Suprapubic skin (tissue), 4 donors: ENCODE measurements at regions not wholly inside any gene's neighbourhood (a gene's known extent, or its start where the extent isn't known, plus 50 kb on each side); places are given as distances from the start of the nearest gene placed in this dataset.

Experiments used
- DNase-seq, 2 donors: peaks; one replicate each; pipeline ENCODE4 v3.0.0-alpha.2; 2019; ENCODE audit warnings: low spot score in 2 of 2
- H3K27ac ChIP-seq: fragments of 200-600 bp; sonication (generic); one replicate; pipeline ENCODE4 v1.5.1; 2019
- H3K27me3 ChIP-seq: fragments of 200-600 bp; sonication (generic); one replicate; pipeline ENCODE4 v1.5.1; 2019
- H3K36me3 ChIP-seq: fragments of 200-600 bp; sonication (generic); one replicate; pipeline ENCODE4 v1.5.1; 2019
- H3K4me1 ChIP-seq: fragments of 200-600 bp; sonication (generic); one replicate; pipeline ENCODE4 v1.5.1; 2019
- H3K4me3 ChIP-seq: fragments of 200-600 bp; sonication (generic); one replicate; pipeline ENCODE4 v1.5.1; 2019; ENCODE audit warnings: mild to moderate bottlenecking
- H3K9me3 ChIP-seq: fragments of 200-600 bp; sonication (generic); one replicate; pipeline ENCODE4 v1.5.1; 2019
- CTCF ChIP-seq, 2 donors: fragments of 200-600 bp in 1 of 2; fragments of 450-650 bp in 1 of 2; sonication (generic) in 1 of 2; IDR thresholded peaks; one replicate each; pipeline ENCODE4 v1.5.1; 2016 to 2019; ENCODE audit warnings: antibody characterized with exemption in 2 of 2, mild to moderate bottlenecking in 1 of 2, moderate library complexity in 1 of 2
- EP300 ChIP-seq: sonication (generic); formaldehyde crosslinking; IDR thresholded peaks from one replicate; pipeline ENCODE4 v1.6.1; 2017; ENCODE audit warnings: antibody characterized with exemption
- POLR2A ChIP-seq, 2 donors: fragments of 450-650 bp; IDR thresholded peaks; one replicate each; pipeline ENCODE4 v1.6.1; 2017; ENCODE audit warnings: antibody characterized with exemption in 2 of 2, mild to moderate bottlenecking in 2 of 2, moderate library complexity in 2 of 2
- POLR2AphosphoS5 ChIP-seq, 3 donors: sonication (generic); formaldehyde crosslinking; IDR thresholded peaks; one replicate each; pipeline ENCODE4 v1.6.1; 2017; ENCODE audit warnings: antibody characterized with exemption in 3 of 3
- WGBS: methylation state at CpG from one replicate; pipeline ENCODE4 v1.1.5; 2018; 5-methylcytosine and 5-hydroxymethylcytosine counted together

GRCh38 chr15:35725353-35725752 is 179.4 kb upstream of the DPH6 start:
- H3K36me3 ChIP-seq, result no peaks in the 10 kb centered on the region
- no peak overlapping the region for H3K4me3 ChIP-seq
- 93% methylated on average over 3 of the region's 3 CpGs for WGBS
- TF ChIP-seq EP300, result no peak
- no peaks in the 10 kb centered on the region for H3K9me3 ChIP-seq
- H3K27ac ChIP-seq, result no peak overlapping the region
- no peak for DNase-seq
- no peaks in the 10 kb centered on the region for H3K4me1 ChIP-seq
- no peaks in the 10 kb centered on the region for H3K27me3 ChIP-seq

DNA sequence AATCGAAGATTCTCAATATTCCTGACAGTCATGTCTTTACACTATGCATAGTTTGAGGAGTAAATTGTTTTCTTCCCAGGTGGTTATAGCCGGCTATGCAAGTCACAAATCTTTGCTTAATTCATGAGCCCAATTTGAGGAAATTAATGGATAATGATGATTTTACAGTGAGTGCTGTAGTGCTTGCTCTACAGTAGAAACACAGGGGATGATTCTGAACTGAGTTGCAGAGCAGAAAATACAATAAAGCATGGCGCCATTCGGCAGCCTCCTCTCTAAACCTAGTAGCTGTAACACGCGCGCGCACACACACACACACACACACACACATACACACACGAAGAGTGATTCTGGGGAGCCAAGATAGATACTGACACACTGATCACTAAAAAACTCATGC is 181.7 kb upstream of the DPH6 start:
- H3K27ac ChIP-seq, result no peak overlapping the region
- WGBS, result 94% methylated on average over 9 of the region's 9 CpGs
- H3K36me3 ChIP-seq, result no peaks in the 10 kb centered on the region
- no peaks in the 10 kb centered on the region for H3K4me1 ChIP-seq
- H3K27me3 ChIP-seq, result no peaks in the 10 kb centered on the region
- no peak for DNase-seq
- no peak overlapping the region for H3K4me3 ChIP-seq
- TF ChIP-seq POLR2A (IDR thresholded peaks at IDR 0.05) (no peak), POLR2AphosphoS5 (IDR thresholded peaks at IDR 0.05) (no peak), EP300 (no peak), CTCF (IDR thresholded peaks at IDR 0.05) (no peak)
- no peaks in the 10 kb centered on the region for H3K9me3 ChIP-seq

DNA sequence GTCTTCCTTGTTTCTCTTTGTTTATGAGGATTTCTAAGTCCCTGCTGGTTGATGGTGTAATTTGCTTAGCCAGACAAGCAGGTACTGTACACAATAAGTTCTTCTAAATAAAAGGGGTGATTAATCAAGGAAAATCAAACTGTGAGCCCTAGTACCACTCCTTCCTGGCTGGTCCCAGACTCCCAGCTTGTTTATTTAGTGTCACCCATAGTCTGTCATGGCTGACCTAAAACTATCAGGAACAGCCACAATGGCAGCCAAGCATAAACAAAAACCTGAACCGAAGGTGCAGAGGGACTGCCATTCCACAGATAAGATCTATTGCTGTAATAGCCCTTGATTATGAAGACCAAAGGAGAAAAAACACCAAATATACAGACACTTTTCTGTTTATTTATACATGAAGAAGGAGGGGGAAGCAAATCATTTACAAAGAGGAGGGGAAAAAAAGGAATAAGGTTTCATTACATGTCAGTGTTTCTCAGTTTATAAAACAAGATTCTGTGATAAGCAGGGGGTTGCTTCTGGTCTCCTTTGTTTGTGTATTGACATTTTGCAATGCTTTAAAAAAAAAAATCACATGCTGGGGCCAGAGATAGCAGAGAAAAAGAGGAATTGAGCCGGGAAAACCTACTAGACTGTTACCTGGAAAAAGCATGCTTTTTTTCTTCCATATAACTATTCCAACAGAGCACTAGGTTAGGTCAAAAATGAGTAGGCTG is 182.4 kb upstream of the DPH6 start:
- H3K9me3 ChIP-seq, result no peaks in the 10 kb centered on the region
- no peaks in the 10 kb centered on the region for H3K27me3 ChIP-seq
- 63% methylated on average over 2 of the region's 2 CpGs for WGBS
- no peak overlapping the region for H3K4me3 ChIP-seq
- no peak for TF ChIP-seq POLR2AphosphoS5 (IDR thresholded peaks at IDR 0.05)
- no peak for TF ChIP-seq POLR2A (IDR thresholded peaks at IDR 0.05)
- TF ChIP-seq EP300, result no peak
- no peak for TF ChIP-seq CTCF (IDR thresholded peaks at IDR 0.05)
- H3K4me1 ChIP-seq, result no peaks in the 10 kb centered on the region
- no peaks in the 10 kb centered on the region for H3K36me3 ChIP-seq
- H3K27ac ChIP-seq, result no peak overlapping the region
- no peak for DNase-seq

GRCh38 chr15:35736150-35736549 is 190.2 kb upstream of the DPH6 start:
- no peak for DNase-seq
- H3K4me1 ChIP-seq, result no peaks in the 10 kb centered on the region
- H3K9me3 ChIP-seq, result no peaks in the 10 kb centered on the region
- no peaks in the 10 kb centered on the region for H3K36me3 ChIP-seq
- TF ChIP-seq EP300 (no peak), POLR2AphosphoS5 (IDR thresholded peaks at IDR 0.05) (no peak), CTCF (IDR thresholded peaks at IDR 0.05) (no peak), POLR2A (IDR thresholded peaks at IDR 0.05) (no peak)
- no peak overlapping the region for H3K4me3 ChIP-seq
- no peaks in the 10 kb centered on the region for H3K27me3 ChIP-seq
- no peak overlapping the region for H3K27ac ChIP-seq
- WGBS, result 98% methylated on average over 2 of the region's 2 CpGs

- DNase-seq, result no peak
- no peaks in the 10 kb centered on the region for H3K27me3 ChIP-seq
- H3K4me3 ChIP-seq, result no peak overlapping the region
- TF ChIP-seq EP300 (no peak), POLR2AphosphoS5 (IDR thresholded peaks at IDR 0.05) (no peak)
- no peaks in the 10 kb centered on the region for H3K4me1 ChIP-seq
- H3K36me3 ChIP-seq, result no peaks in the 10 kb centered on the region
- no peak overlapping the region for H3K27ac ChIP-seq
- 94% methylated on average over 2 of the region's 2 CpGs for WGBS
- H3K9me3 ChIP-seq, result no peaks in the 10 kb centered on the region
Measured at GRCh38 chr15:35737441-35737840, 191.5 kb upstream of the DPH6 start.

DNA sequence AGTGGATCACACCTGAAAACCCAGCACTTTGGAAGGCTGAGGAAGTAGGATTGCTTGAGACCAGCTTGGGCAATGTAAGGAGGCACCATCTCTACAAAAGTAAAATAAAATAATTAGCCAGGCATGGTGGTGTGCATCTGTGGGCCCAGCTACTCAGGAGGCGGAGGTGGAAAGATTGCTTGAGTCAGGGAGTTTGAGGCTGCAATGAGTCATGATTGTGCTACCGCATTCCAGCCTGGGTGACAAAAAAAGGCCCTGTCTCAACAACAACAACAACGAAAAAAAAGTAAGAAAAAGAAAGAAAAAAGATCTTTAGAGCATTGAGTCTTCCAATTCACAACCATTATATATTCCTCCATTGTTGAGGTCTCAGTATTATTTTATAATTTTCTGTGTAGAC is 192.4 kb upstream of the DPH6 start:
- Histone ChIP-seq H3K36me3 (no peaks in the 10 kb centered on the region), H3K4me3 (no peak overlapping the region), H3K27me3 (no peaks in the 10 kb centered on the region), H3K27ac (no peak overlapping the region), H3K4me1 (no peaks in the 10 kb centered on the region), H3K9me3 (no peaks in the 10 kb centered on the region)
- no peak for DNase-seq
- WGBS, result 89% methylated on average over 3 of the region's 3 CpGs
- TF ChIP-seq POLR2A (IDR thresholded peaks at IDR 0.05) (no peak), CTCF (IDR thresholded peaks at IDR 0.05) (no peak), POLR2AphosphoS5 (IDR thresholded peaks at IDR 0.05) (no peak), EP300 (no peak)
